Kidney (tissue), 13 donors: ENCODE measurements at regions not wholly inside any gene's neighbourhood (a gene's known extent, or its start where the extent isn't known, plus 50 kb on each side); places are given as distances from the start of the nearest gene placed in this dataset.
"Not testable (repeated sequence)": the region's sequence is repeated elsewhere in the genome, so short reads cannot be mapped to it uniquely, and the experiment has no call there.

Source experiments
- DNase-seq, 5 donors: peaks; one replicate each; pipeline ENCODE4 v3.0.0-alpha.2; 2013 to 2020
- FAIRE-seq: peaks from 2 replicates; lab custom pipeline; 2012; peaks lifted over from hg19 to GRCh38; lab: Jason Lieb, UNC
- H3K27ac ChIP-seq, 2 donors: one replicate each; pipeline ENCODE4 v1.7.0; 2013; ENCODE audit warnings: low read depth in 2 of 2, low read length in 2 of 2, inconsistent platforms in 1 of 2
- H3K27me3 ChIP-seq: one replicate; pipeline ENCODE4 v1.7.1; 2013; ENCODE audit warnings: low read length, inconsistent platforms; ENCODE audit not compliant: control insufficient read depth, insufficient read depth
- H3K36me3 ChIP-seq, 3 donors: one replicate each; pipeline versions ENCODE4 v1.7.0 to v1.7.1; 2013; ENCODE audit warnings: low read length in 3 of 3, control low read depth in 1 of 3, inconsistent platforms in 1 of 3; ENCODE audit not compliant: insufficient read depth in 3 of 3, control insufficient read depth in 2 of 3
- H3K4me1 ChIP-seq, 3 donors: one replicate each; pipeline versions ENCODE4 v1.7.0 to v1.7.1; 2013; ENCODE audit warnings: low read length in 3 of 3, inconsistent platforms in 1 of 3, low read depth in 1 of 3; ENCODE audit not compliant: control insufficient read depth in 2 of 3, insufficient read depth in 2 of 3
- H3K4me3 ChIP-seq, 3 donors: one replicate each; pipeline versions ENCODE4 v1.7.0 to v1.8.1; 2013; ENCODE audit warnings: low read length in 3 of 3, control low read depth in 1 of 3, inconsistent platforms in 1 of 3
- H3K9ac ChIP-seq, 3 donors: one replicate each; pipeline versions ENCODE4 v1.7.0 to v1.7.1; 2013; ENCODE audit warnings: low read length in 3 of 3, control low read depth in 1 of 3, inconsistent platforms in 1 of 3
- H3K9me3 ChIP-seq, 3 donors: one replicate each; pipeline versions ENCODE4 v1.7.0 to v1.7.1; 2013; ENCODE audit warnings: low read length in 3 of 3, control low read depth in 1 of 3, inconsistent platforms in 1 of 3; ENCODE audit not compliant: control insufficient read depth in 2 of 3, insufficient read depth in 1 of 3
- CTCF ChIP-seq: IDR thresholded peaks from 3 replicates; pipeline ENCODE4 v1.5.1; 2012; ENCODE audit warnings: mild to moderate bottlenecking, moderate library complexity, borderline replicate concordance; ENCODE audit not compliant: insufficient read depth; ENCODE audit errors: extremely low read depth
- intact Hi-C: fragments of 100-400 bp; cut with DNase I; formaldehyde crosslinking; loops from one replicate; pipeline ENCODE4 v1.11.1; 2022
- donor health status: control.
- donor health status: control.
- donor health status: control.
- donor health status: control.
- donor health status: control.
- donor health status: DM: yes; HTN: yes; CAD: no.
- donor health status: Normal renal cell carcinoma (clear cell type).

- H3K4me1 ChIP-seq = peaks cover 0 to 15% (median 7%) of the 10 kb centered on the region in 3 donors
- no peak for FAIRE-seq
- H3K36me3 ChIP-seq = no peaks in the 10 kb centered on the region
- intact Hi-C loops = no loop called here
- no peak overlapping the region for H3K4me3 ChIP-seq
- TF ChIP-seq CTCF = no peak
- no peaks in the 10 kb centered on the region for H3K9me3 ChIP-seq
- no peaks in the 10 kb centered on the region for H3K27me3 ChIP-seq
- H3K9ac ChIP-seq = no peak overlapping the region
- peak in 1 of 5 donors; percentile 34 for DNase-seq
- no peak overlapping the region for H3K27ac ChIP-seq
Observed at GRCh38 chr22:22697377-22698117, 53.1 kb downstream of the GGTLC2 start.

DNA sequence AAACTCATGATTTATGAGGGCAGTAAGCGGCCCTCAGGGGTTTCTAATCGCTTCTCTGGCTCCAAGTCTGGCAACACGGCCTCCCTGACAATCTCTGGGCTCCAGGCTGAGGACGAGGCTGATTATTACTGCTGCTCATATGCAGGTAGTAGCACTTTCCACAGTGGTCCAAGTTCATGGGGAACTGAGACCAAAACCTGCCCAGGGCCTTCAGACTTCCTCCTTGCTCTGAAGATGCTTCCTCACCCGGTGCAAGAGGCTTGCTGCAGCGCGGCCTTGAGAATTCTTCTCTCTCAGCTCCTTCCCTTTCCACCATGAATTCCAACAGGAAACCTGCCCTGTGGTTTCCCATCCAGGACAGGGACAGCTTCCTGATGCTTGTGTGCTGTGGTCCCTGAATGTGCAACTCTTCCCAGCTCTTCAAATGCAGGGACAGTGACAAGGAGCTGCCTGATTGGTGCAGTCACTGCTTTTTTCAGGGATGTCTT lies 53.9 kb downstream of the GGTLC2 start:
- Histone ChIP-seq H3K27ac (no peak overlapping the region), H3K9me3 (no peaks in the 10 kb centered on the region), H3K36me3 (no peaks in the 10 kb centered on the region), H3K9ac (no peak overlapping the region), H3K4me1 (peaks cover 0 to 12% (median 3%) of the 10 kb centered on the region in 3 donors), H3K27me3 (no peaks in the 10 kb centered on the region), H3K4me3 (no peak overlapping the region)
- intact Hi-C loops = no loop called here
- TF ChIP-seq CTCF = no peak
- DNase-seq (peak in 1 of 5 donors; percentile 24), FAIRE-seq (no peak)

GRCh38 chr22:22700631-22701030 lies 56.2 kb downstream of the GGTLC2 start:
- H3K27me3 ChIP-seq = no peaks in the 10 kb centered on the region
- H3K27ac ChIP-seq = no peak overlapping the region
- H3K4me3 ChIP-seq = no peak overlapping the region
- no peaks in the 10 kb centered on the region for H3K36me3 ChIP-seq
- intact Hi-C loops = no loop called here
- FAIRE-seq = no peak
- H3K9me3 ChIP-seq = no peaks in the 10 kb centered on the region
- no peak for DNase-seq
- no peak for TF ChIP-seq CTCF
- H3K4me1 ChIP-seq = no peaks in the 10 kb centered on the region
- no peak overlapping the region for H3K9ac ChIP-seq

- H3K36me3 ChIP-seq, H3K9me3 ChIP-seq, H3K4me3 ChIP-seq, H3K27me3 ChIP-seq, H3K4me1 ChIP-seq, H3K27ac ChIP-seq, H3K9ac ChIP-seq, FAIRE-seq, DNase-seq, intact Hi-C loops: not testable (repeated sequence)
Observed at GRCh38 chr22:22701557-22701956, 57.1 kb downstream of the GGTLC2 start.
